HG02623 (cell line): ENCODE measurements at regions not wholly inside any gene's neighbourhood (a gene's known extent, or its start where the extent isn't known, plus 50 kb on each side); places are given as distances from the start of the nearest gene placed in this dataset.

Experiments
- ATAC-seq: cut with Tn5 transposase; IDR thresholded peaks from one replicate; pipeline ENCODE4 v1.9.1; 2021; ENCODE audit warnings: moderate library complexity; ENCODE audit not compliant: unreplicated experiment

DNA sequence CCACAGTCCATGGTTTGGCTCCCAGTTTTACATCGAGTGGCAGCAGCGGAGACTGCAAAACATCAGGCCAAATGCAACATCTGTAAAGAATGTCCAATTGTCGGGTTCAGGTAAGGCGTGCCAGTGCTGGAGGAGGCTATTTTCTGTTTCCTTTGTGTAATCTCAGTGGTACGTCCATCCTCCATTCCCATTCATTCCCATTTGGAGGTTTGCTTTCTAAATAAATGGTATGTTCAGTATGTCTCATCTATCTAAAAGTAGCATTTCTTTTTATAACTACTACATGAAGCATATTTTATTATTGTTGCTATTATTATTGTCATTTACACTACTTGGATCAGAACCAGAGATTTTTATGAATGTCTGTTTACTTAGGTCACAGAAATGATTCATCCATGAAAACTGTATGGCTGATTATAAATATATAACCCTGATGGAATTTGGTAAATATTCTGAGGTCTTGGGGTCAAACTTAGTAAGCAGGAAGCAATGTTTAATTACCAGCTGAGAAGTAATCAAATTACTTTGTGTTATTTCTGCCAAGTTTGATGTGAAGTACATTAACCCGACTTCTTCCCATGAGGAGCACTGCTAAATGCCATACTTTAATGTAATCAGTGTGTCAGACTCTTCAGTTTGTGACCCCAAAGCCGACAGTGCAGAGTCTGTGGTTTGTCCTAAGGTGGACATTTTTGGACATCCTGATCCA is 512.9 kb downstream of the UTRN start:
- ATAC-seq: no peak

DNA sequence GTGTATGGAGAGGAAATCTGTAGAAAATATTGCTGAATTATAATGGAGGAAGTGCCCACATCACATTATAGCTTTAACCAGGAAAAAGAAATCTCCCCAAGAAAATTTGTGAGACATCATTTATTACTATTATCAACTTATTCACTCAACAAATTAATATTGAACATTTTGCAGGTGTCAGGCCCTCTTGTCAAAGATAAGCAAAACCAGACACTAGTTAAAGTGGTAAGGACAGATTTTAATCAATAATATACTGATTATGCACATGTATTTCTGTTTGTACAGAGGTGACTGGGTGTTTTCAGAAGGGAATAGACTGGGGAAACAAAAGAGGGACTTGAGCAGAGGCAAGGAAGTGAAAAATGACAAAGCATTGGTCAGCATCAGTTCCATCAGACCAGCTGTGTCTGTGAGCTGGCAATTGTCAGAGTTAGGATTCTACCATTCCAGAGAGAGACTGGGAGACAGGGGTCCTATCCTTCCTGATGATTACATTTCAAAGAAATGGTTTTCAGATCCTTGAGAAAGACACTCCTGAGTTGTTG is 519.2 kb downstream of the UTRN start:
- no peak for ATAC-seq

DNA sequence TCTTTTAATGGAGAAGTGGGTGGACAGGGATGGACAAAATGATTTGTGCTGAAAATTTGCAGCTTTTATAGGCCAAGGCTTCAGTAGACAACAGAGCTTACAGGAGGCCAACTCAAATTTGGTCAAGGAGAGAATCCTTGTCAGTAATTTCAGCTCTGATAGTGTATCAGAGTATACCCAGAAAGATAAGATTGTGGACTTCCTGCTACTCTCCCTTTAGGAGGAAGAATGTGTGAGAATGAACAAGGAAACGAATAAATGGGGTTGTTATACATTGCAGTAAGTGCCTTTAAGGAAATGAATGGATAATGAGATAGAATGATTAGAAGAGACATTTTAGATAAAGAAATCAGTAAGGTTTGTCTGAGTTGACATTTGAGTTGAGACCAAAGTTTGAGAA is 519.9 kb downstream of the UTRN start:
- ATAC-seq: no peak

DNA sequence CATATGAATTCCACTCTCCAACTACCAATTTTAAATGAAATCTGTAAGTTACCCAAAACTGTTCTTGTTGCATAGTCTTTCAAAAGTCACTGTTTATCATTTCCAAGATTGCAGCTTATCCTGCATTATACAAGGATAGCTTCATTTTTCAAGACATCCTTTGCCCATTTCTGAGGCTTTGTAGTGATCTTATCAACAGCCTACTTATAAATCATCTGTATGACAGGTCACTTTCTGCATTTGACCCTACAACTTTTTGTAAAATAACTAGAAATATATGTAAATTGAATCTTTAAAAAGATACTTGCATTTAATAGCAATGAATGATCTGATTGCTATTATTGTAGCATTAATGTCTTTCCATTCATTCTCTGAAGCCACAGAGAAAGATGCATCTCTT is 521.1 kb downstream of the UTRN start:
- ATAC-seq: no peak

DNA sequence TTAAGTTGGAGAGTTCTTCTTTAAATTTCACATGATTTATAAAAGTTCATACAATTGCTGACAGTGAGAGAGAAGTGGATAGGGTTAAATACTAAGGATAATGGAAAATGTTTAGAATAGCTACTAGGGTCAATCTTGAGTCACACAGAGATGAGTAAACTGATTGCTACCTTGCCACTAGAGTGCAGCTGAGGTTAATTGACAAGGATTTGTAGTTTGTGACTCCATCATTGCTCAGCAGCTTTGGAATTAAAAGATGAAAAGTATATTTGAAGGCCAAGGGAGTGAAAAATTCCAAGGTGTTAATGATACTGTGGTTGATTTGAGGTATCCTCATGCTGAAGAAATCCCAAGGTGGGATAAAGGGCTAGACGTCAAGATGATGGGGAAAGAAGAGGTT is 524.0 kb downstream of the UTRN start:
- ATAC-seq: no peak

DNA sequence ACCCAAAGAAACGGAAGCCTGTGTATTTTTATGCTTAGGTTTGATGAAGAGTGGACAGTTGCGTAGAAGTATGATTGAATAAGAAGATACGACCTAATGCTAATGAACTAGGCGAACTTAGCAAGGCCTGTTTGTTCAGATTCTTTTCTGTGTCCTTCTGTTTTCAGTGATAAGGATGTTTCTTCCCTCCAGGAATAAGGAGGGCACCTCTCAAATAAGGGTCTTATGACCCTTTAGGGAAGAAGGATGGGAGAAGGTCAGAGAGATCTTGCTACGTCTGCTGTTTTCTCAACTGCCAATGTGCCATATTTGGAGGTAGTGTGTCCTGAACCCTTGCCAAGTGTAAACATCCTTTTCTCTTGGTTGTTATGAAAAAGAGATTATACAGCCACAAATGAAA is 524.8 kb downstream of the UTRN start:
- no peak for ATAC-seq

DNA sequence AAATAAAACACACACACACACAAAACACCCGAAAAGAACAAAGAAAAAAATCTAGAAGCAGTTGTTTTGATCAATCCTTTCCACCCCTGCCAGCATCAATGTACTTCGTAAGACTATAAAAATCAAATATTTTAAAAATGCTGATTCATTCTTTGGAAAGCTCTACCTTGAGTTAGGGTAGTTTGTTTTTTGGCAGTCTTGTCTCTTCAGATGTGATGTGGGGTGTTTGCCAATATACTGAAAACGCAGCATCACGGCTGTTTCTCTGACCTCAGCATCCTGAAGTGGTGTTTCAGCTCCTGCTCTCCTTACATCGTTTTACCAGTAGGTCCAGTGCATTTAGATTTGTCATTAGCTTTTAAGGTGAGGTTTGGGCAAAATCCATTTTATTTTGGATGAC is 526.0 kb downstream of the UTRN start:
- ATAC-seq: no peak

DNA sequence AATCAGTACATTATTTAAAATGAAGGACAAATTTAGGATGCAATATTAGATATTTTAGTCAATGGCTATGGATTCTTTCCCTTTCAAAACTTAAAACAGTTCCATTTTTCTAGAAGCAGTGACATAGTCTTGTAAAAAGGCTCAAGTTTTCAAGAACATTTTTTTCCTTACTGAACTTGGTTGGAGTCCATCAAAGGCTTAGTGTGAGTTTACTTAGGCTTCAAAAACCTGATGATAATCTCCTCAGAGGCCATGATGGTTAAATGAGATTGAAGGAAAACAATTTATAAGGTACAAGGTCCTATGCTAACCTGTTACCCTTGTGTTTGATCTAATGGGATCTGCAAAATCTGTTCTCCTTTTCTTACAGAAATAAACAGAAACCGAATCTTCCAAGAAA is 531.8 kb downstream of the UTRN start:
- no peak for ATAC-seq

DNA sequence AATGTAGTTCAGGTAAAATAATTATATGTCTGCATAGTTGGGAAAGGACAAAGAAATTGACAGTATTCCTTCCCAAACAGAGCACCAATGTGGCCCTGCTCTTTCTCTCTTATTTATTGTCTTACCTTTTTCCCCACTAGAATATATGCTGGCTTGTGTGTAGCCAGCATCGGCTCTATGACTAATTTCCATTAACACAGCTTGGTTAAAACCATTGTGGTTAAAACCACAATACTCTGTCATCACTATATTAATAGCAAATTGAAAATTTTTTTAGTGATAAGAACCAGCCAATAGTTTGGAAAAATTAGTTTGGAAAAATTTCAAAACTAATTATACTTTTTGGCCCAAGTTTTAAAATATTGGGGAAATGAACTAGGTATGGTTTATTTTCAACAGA is 535.1 kb downstream of the UTRN start:
- no peak for ATAC-seq

DNA sequence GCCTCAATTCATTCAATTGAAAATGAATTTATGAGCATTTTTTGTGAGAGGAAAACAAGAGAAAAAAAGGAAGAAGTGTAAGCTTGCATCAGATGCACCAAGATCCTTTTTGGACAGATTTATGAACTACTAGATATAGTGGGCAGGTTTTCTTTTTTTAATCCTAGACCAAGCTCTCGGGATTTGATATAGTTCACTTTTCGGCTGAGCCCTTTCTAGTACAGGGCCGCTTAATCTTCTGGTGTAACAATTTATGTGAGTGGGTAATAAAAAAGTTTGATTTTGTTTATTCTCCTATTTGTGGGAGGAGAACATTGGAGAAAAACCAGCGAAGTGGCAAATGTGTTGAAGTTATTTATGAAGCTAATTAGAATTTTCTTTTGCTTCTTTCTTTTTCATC is 538.0 kb downstream of the UTRN start:
- ATAC-seq: no peak

DNA sequence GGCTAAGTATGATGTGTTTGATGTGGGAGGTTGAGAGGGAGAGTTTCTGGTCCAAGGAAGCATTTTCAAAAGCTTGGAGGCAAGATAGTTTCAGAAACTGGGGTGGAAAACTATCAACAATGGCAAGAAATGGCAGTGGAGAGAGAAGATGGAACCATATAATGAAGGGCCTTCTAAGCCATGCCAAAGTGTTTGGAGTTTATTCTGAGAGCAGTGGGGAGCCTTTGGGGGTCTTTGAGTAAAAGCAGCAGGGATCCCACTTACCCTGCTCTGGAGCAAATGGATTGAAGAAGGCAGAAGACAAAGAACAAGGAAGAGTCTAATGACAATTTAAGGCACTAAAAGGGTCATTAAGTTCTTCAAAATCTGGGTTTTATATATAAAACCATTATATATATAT is 538.9 kb downstream of the UTRN start:
- no peak for ATAC-seq

DNA sequence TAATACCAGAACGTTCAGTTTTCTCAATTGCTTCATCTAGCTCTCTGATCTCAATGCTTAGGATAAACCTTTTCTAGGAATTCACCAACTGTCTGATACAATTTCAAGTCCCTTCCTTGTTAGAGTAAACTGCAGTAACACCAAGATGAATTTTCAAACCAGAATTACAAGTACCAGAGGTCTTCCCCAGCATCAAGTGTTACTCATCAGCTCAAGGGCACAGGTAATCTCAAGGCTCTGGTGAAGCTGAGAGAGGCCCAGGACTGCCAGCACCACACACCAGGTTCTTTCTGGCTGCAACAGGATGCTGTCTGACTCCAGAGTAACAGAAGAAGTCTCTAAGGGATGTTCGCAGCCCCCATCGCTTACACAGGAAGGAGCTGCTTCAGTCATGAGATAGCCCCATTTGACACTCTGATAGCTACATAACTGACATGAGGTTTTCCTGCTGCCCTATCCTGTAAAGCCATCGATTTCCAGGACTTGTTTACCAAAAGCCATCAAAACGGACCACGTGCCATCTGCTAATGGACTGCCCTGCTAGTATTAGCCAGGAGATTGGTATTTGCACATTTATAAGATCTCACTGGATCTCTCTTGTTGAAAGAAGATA is 549.4 kb downstream of the UTRN start:
- no peak for ATAC-seq

DNA sequence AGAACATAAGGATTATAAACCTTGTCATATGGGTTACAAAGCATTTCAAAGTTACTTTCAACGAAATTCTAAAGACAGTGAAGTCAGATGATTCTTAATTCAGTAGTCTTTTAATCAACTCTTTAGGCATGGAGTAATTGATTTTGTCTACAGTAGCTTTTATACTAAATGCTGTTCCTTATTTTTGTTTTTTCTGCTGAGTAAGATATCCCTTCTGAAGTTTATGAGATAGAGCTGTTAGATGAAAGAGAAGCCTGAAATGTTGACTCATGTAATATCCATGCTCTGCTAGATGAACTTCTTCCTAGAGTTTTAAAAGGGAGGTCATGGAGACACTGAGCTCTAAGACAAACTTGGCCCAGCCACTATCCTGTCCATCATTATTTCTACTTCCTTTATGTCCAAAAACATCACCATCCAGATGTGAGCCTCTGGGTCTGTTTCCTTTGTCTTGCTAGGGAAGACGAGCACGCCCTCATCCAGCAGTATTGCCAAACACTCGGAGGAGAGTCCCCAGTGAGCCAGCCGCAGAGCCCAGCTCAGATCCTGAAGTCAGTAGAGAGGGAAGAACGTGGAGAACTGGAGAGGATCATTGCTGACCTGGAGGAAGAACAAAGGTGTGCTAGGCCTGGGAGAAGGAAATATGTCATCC is 550.3 kb downstream of the UTRN start:
- no peak for ATAC-seq

DNA sequence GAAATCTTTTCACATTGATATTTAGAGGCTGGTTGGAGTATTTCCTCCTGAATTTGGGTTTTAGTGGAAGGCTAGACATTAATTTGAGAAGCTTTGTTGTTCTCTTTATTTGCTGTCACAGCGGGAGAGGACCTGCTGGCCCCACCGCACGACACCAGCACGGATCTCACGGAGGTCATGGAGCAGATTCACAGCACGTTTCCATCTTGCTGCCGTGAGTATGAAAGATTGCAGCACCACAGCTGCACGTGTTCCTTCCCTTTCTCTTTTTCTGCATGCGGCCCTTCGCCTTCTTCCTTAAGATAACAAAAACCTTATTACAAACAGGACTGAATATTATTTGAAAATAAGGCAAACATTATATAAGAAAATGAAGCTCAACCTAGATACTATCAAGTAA is 555.5 kb downstream of the UTRN start:
- no peak for ATAC-seq

DNA sequence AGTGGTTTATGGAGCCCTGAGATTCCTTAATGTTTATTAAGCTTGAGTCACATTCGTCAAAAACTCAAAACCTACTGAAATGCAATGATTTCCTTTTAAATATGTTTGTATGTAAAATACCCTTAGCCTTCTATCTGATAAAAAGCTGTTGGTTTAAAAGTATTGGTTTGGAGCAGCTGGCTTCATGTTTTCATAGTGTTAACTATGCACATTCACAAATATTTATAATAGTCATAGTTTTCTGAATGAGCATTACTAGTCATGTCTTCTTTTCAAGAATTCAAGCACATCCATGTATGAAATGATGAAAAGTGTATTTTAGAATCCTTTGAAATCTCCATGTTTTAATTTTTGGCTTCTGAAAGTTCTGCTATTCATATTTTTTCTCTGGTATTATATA is 558.6 kb downstream of the UTRN start:
- no peak for ATAC-seq

DNA sequence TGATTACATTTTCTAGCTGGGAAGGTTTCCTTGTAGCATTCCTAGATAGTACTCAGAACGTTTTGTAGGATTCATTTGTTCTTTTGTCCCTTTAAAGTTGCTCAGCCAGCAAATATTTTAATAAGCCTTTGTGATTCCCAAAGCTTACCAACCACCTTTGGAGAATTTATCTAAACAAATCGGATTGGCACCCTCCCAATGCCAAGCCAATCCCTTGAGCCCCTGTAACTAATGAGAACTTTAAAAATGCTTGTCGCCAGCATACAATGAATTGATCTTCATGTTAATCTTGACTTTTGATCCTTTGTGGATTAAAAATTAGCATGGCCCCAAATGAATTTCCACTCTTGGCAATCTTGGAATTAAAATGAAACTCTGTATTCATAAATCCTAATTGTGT is 559.5 kb downstream of the UTRN start:
- ATAC-seq: no peak

DNA sequence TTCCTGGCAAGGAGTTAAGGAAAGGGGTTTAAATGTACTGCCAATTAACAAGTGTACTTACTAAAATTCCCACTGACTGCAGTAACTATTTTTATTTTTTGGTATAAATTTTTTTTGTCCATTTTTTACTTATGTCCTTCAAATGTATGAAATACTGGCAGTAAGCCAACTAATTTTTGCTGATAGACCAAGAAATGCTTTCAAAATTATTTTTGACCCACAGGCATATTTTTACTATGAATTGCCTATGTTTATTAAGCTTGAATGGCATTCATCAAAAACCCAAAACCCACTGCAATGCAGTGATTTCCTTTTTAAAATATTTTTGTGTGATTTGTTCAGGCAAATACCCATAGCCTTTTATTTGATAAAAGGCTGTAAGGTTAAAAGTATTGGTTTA is 560.1 kb downstream of the UTRN start:
- no peak for ATAC-seq

DNA sequence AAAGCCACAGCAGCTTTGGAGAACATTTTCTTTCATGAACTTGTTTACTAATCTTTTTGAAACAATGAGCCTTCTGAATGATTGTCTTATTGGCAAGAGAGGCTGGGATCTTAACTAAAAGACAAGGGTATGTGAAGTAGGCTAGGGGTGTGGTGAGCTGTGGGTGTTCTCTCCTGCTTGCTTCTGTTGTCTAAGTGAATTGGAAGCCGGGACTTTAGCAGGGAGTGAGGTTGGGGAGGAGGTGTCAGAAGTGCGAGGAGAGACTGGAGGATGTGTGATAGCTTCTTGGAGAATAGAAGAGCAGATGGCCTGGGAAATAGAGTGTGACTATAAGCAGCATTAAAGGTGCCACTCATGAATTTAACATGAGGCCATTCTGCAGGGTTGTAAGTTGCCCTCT is 562.8 kb downstream of the UTRN start:
- ATAC-seq: no peak

DNA sequence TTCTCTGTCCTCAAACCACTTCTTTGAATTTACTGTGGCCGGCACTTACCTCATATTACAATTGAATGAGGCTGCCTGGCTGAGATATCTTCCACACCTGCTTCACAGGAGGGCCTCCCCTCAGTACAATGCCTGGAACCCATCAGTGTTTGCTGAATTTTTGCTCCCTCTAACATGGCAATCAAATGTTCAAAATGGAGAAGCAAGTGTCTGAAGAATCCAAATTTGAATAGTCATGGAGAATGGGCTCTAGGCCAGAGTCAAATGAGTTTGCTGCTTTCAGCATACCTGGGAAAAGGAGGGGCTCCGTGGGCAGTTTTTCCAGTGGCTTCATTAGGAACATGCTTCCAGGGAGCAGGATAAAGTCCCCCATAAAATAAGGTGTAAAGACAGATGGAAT is 564.8 kb downstream of the UTRN start:
- no peak for ATAC-seq

DNA sequence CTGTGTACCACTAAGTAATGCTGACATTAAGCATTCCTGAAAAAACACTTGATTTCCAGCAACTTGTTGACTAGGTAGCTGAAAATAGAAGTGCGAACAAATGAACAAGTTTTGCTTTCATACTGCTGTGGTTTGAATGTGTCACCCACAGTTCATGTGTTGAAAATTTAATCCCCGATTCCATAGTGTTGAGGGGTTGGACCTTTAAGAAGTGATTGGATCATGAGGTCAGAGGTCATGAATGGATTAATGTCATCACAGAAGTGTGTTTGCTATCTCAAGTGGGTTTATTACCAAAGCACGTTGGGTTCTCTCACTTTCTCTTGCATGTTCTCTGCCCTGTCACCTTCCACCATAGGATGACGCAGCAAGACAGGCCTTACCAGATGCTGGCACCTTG is 568.5 kb downstream of the UTRN start:
- no peak for ATAC-seq

DNA sequence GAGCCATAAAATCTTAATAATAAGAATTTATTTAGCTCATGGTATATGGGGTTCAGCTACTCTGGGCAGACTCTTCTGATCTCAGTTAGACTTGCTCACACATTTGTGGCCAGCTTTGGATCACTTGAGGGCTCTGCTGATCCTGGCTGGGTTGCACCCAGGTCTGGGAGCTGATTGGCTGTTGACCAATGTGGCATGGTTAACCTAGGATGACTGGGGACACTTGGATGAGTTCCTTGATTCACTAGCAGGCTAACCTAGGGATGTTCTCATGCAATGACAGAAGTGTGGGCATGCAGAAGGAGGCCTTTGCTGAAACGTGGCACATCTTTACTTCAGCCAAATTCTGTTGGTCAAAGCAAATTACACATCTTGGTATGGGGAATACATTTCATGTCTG is 569.5 kb downstream of the UTRN start:
- ATAC-seq: no peak

DNA sequence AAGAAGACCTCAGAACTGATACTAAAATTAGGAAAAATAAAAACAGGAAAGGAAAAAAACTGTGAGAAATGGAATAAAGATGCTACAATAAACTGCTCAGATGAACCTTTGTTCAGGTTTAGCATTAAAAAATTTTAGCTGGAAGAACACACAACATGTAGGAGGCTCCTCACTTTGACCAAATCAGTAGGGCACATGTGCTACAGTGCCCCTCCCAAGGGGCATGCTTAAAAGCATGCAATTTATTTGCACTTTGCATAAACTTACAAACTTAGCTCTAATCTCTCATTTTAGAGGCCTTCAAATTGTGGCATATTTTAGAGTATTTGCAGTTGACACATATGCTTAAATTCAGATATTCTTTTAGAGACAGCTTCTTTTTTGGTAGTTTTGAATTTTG is 570.2 kb downstream of the UTRN start:
- no peak for ATAC-seq
